IMR-90 (cell line): ENCODE measurements at regions not wholly inside any gene's neighbourhood (a gene's known extent, or its start where the extent isn't known, plus 50 kb on each side); places are given as distances from the start of the nearest gene placed in this dataset.

Experiments used
- ATAC-seq: fragments of 200-7000 bp; cut with Tn5 transposase; 2 replicates; pipeline ENCODE4 v1.9.1; 2020; ENCODE audit warnings: low read depth, mild to moderate bottlenecking, moderate library complexity
- BruUV-seq: library from RNA; stranded (reverse); fragments of 400-500 nt; replicated peaks from 2 replicates; lab custom pipeline; 2021; lab: Mats Ljungman, UMichigan
- CTCF ChIA-PET: fragments of 300-600 bp; formaldehyde crosslinking; extraction: SDS; loops from one replicate; lab custom pipeline; 2021; ENCODE audit warnings: antibody characterized with exemption; lab: Yijun Ruan, JAX
- POLR2A ChIA-PET: fragments of 300-600 bp; sonication (Branson Sonifier 250); formaldehyde crosslinking; loops from one replicate; lab custom pipeline; 2022; ENCODE audit warnings: antibody characterized with exemption; ENCODE audit not compliant: unreplicated experiment; lab: Charles Lee
- DNase-seq: peaks from one replicate; pipeline ENCODE4 v3.0.0; 2013
- H2AFZ ChIP-seq: replicated peaks from 2 replicates; pipeline ENCODE3; 2013; ENCODE audit warnings: low read length, mild to moderate bottlenecking; ENCODE audit not compliant: poor library complexity
- H2AK5ac ChIP-seq: 2 replicates; pipeline ENCODE4 v1.6.1; 2013; ENCODE audit warnings: low read depth, low read length, inconsistent platforms
- H2AK9ac ChIP-seq: replicated peaks from 2 replicates; pipeline ENCODE3; 2013; ENCODE audit warnings: mild to moderate bottlenecking, low read depth, low read length, moderate library complexity; ENCODE audit not compliant: poor library complexity
- H2BK120ac ChIP-seq: 2 replicates; pipeline ENCODE4 v1.6.1; 2013; ENCODE audit warnings: low read depth, low read length, inconsistent platforms
- H2BK15ac ChIP-seq: 3 replicates; pipeline ENCODE4 v1.6.1; 2013; ENCODE audit warnings: low read depth, low read length, inconsistent platforms
- H2BK20ac ChIP-seq: 2 replicates; pipeline ENCODE4 v1.6.1; 2013; ENCODE audit warnings: low read depth, mild to moderate bottlenecking, inconsistent platforms, low read length, moderate library complexity
- H2BK5ac ChIP-seq: 2 replicates; pipeline ENCODE4 v1.6.1; 2013; ENCODE audit warnings: mild to moderate bottlenecking, low read depth, low read length, inconsistent platforms; ENCODE audit not compliant: poor library complexity, severe bottlenecking
- H3K14ac ChIP-seq: replicated peaks from 2 replicates; pipeline ENCODE4 v1.6.1; 2013; ENCODE audit warnings: low read depth, low read length, inconsistent platforms
- H3K18ac ChIP-seq: 2 replicates; pipeline ENCODE4 v1.6.1; 2013; ENCODE audit warnings: low read depth, low read length, control low read depth
- H3K23ac ChIP-seq: 2 replicates; pipeline ENCODE4 v1.6.1; 2013; ENCODE audit warnings: low read depth, low read length, inconsistent platforms
- H3K27ac ChIP-seq: 2 replicates; pipeline ENCODE4 v1.5.1; 2013; ENCODE audit warnings: mild to moderate bottlenecking, control low read depth, low read length; ENCODE audit not compliant: insufficient read depth
- H3K27me3 ChIP-seq: 2 replicates; pipeline ENCODE4 v1.6.1; 2013; ENCODE audit warnings: low read length; ENCODE audit not compliant: control insufficient read depth, insufficient read depth
- H3K36me3 ChIP-seq: 2 replicates; pipeline ENCODE4 v1.6.1; 2013; ENCODE audit warnings: low read length, mixed read lengths; ENCODE audit not compliant: control insufficient read depth, insufficient read depth
- H3K4ac ChIP-seq: 2 replicates; pipeline ENCODE4 v1.6.1; 2013; ENCODE audit warnings: low read depth, low read length, inconsistent platforms
- H3K4me1 ChIP-seq: 2 replicates; pipeline ENCODE4 v1.6.1; 2013; ENCODE audit warnings: low read length, mixed read lengths; ENCODE audit not compliant: control insufficient read depth, insufficient read depth
- H3K4me2 ChIP-seq: 2 replicates; pipeline ENCODE4 v1.6.1; 2013; ENCODE audit warnings: low read depth, mild to moderate bottlenecking, control low read depth, low read length, moderate library complexity
- H3K4me3 ChIP-seq: 2 replicates; pipeline ENCODE4 v1.5.1; 2013; ENCODE audit warnings: low read depth, mild to moderate bottlenecking, control low read depth, low read length, moderate library complexity; ENCODE audit not compliant: insufficient read depth
- H3K56ac ChIP-seq: 2 replicates; pipeline ENCODE4 v1.6.1; 2013; ENCODE audit warnings: low read length, inconsistent platforms; ENCODE audit not compliant: insufficient read depth; ENCODE audit errors: extremely low read depth
- H3K79me1 ChIP-seq, 2 experiments: 2 replicates each; pipeline ENCODE4 v1.6.1; 2013; ENCODE audit warnings: low read length in 2 of 2, inconsistent platforms in 1 of 2, low read depth in 1 of 2
- H3K9ac ChIP-seq: 2 replicates; pipeline ENCODE4 v1.6.1; 2013; ENCODE audit warnings: low read depth, low read length, control low read depth
- H3K9me1 ChIP-seq: 2 replicates; pipeline ENCODE4 v1.6.1; 2013; ENCODE audit warnings: low read length, inconsistent platforms; ENCODE audit not compliant: insufficient read depth
- H3K9me3 ChIP-seq: 2 replicates; pipeline ENCODE4 v1.6.1; 2013; ENCODE audit warnings: low read length; ENCODE audit not compliant: control insufficient read depth, insufficient read depth
- H4K20me1 ChIP-seq: 2 replicates; pipeline ENCODE4 v1.6.1; 2013; ENCODE audit warnings: low read length, inconsistent platforms; ENCODE audit not compliant: insufficient read depth
- H4K5ac ChIP-seq: 2 replicates; pipeline ENCODE4 v1.6.1; 2013; ENCODE audit warnings: mild to moderate bottlenecking, low read depth, low read length, control low read depth
- H4K8ac ChIP-seq, 2 experiments: 2 replicates each; pipeline ENCODE4 v1.6.1; 2013; ENCODE audit warnings: low read depth in 2 of 2, low read length in 2 of 2, control low read depth in 1 of 2, inconsistent platforms in 1 of 2
- H4K91ac ChIP-seq: 2 replicates; pipeline ENCODE4 v1.6.1; 2013; ENCODE audit warnings: low read depth, low read length, inconsistent platforms; ENCODE audit not compliant: insufficient read depth
- CHD1 ChIP-seq: IDR thresholded peaks from 2 replicates; pipeline ENCODE4 v1.6.1; 2012; ENCODE audit warnings: low read depth, low read length, improper control_type of control experiment
- ELK1 ChIP-seq: fragments of 150-350 bp; IDR thresholded peaks from 2 replicates; pipeline ENCODE4 v1.6.1; 2016; ENCODE audit warnings: low read depth, mild to moderate bottlenecking, low read length, moderate library complexity, borderline replicate concordance
- FOS ChIP-seq: fragments of 150-350 bp; IDR thresholded peaks from 2 replicates; pipeline ENCODE4 v1.6.1; 2016; ENCODE audit warnings: low read depth, low read length
- MAFK ChIP-seq: IDR thresholded peaks from 2 replicates; pipeline ENCODE4 v1.6.1; 2012; ENCODE audit warnings: low read depth, low read length, improper control_type of control experiment
- MAZ ChIP-seq: IDR thresholded peaks from 2 replicates; pipeline ENCODE4 v1.6.1; 2012; ENCODE audit warnings: low read depth, mild to moderate bottlenecking, low read length, improper control_type of control experiment, moderate library complexity, borderline replicate concordance
- POLR2A ChIP-seq: IDR thresholded peaks from 2 replicates; pipeline ENCODE4 v1.6.1; 2012; ENCODE audit warnings: mild to moderate bottlenecking, low read depth, low read length
- RAD21 ChIP-seq: IDR thresholded peaks from 2 replicates; pipeline ENCODE4 v1.6.1; 2012; ENCODE audit warnings: low read length, improper control_type of control experiment
- RCOR1 ChIP-seq: IDR thresholded peaks from 2 replicates; pipeline ENCODE4 v1.6.1; 2012; ENCODE audit warnings: mild to moderate bottlenecking, low read length, improper control_type of control experiment; ENCODE audit not compliant: insufficient replicate concordance
- RFX5 ChIP-seq: IDR thresholded peaks from 2 replicates; pipeline ENCODE4 v1.8.0; 2012; ENCODE audit warnings: low read depth, mild to moderate bottlenecking, low read length, moderate library complexity
- SMC3 ChIP-seq: fragments of 150-350 bp; IDR thresholded peaks from 2 replicates; pipeline ENCODE4 v1.6.1; 2016; ENCODE audit warnings: low read depth, mild to moderate bottlenecking, antibody characterized with exemption, low read length, moderate library complexity
- WGBS, 2 experiments: methylation state at CpG; one replicate each; pipeline versions ENCODE4 v1.1.5 to v1.1.7; 2013; ENCODE audit warnings: missing lambda C conversion rate in 2 of 2; ENCODE audit not compliant: insufficient read length in 1 of 2; ENCODE audit errors: extremely low coverage in 2 of 2; 5-methylcytosine and 5-hydroxymethylcytosine counted together
- dilution Hi-C: fragments of 300-500 bp; cut with HindIII; formaldehyde crosslinking; loops from one replicate; pipeline ENCODE4 v1.14.3; 2018; ENCODE audit warnings: low sequenced_read_pairs; ENCODE audit not compliant: unreplicated experiment
- in situ Hi-C: fragments of 300-500 bp; cut with MboI; formaldehyde crosslinking; loops from 3 replicates; pipeline ENCODE4 v1.14.3; 2019; ENCODE audit warnings: low sequenced_read_pairs, inconsistent platforms, mixed read lengths
- intact Hi-C: fragments of 100-400 bp; cut with micrococcal nuclease; formaldehyde crosslinking; loops from 2 replicates; pipeline ENCODE4 v1.10.0; 2022

DNA sequence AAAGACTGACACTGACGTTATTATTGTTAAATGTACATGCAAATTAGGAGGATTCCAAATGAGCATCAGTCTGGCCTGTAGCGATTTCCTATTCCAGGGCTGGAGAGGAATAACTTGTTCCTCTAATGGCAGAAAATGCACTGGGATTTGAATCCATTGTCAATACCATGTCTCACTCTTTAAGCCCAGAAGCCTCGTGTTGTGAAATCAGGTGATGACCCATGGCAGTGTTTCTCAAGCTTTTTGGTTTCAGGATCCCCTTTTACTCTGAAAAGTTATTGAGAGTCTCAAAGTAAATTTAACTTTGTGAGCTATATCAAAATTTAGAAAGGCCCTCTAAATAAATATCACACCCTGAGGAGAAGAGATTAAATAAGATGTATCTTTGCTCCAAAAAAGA lies 279.2 kb downstream of the GALR1 start:
- TF ChIP-seq SMC3 (no peak), MAZ (no peak), MAFK (no peak), RFX5 (no peak), FOS (no peak), RAD21 (no peak), RCOR1 (no peak), ELK1 (no peak), CHD1 (no peak), POLR2A (no peak)
- no peak overlapping the region for H3K14ac ChIP-seq
- H2BK20ac ChIP-seq, result no peak overlapping the region
- H4K8ac ChIP-seq, result no peak overlapping the region
- H2AFZ ChIP-seq, result no peak overlapping the region
- H3K36me3 ChIP-seq, result no peaks in the 10 kb centered on the region
- DNase-seq (no peak), ATAC-seq (no peak)
- H3K56ac ChIP-seq, result no peak overlapping the region
- H3K4me2 ChIP-seq, result no peak overlapping the region
- ChIA-PET POLR2A (no interaction called here), CTCF (interaction anchor here (0.9 kb wide), 1 partner anchor 526 kb away, joined by 3 read pairs; no protein-coding TSS in a partner anchor)
- in situ Hi-C loops, result no loop called here
- intact Hi-C loops, result no loop called here
- no peaks in the 10 kb centered on the region for H3K79me1 ChIP-seq
- no peak overlapping the region for H3K4ac ChIP-seq
- H3K27me3 ChIP-seq, result no peaks in the 10 kb centered on the region
- no peak overlapping the region for H4K5ac ChIP-seq
- no peaks in the 10 kb centered on the region for H4K20me1 ChIP-seq
- no peak overlapping the region for H2AK9ac ChIP-seq
- dilution Hi-C loops, result no loop called here
- H2AK5ac ChIP-seq, result no peak overlapping the region
- no peak overlapping the region for H3K23ac ChIP-seq
- no TSS peak for BruUV-seq
- H3K4me1 ChIP-seq, result no peaks in the 10 kb centered on the region
- H3K9me1 ChIP-seq, result no peaks in the 10 kb centered on the region
- no peak overlapping the region for H3K9ac ChIP-seq
- H3K4me3 ChIP-seq, result no peak overlapping the region
- peaks cover 25% of the 10 kb centered on the region for H3K9me3 ChIP-seq
- no peak overlapping the region for H3K27ac ChIP-seq
- no peak overlapping the region for H3K18ac ChIP-seq
- no peak overlapping the region for H2BK15ac ChIP-seq
- no peak overlapping the region for H4K91ac ChIP-seq
- H2BK5ac ChIP-seq, result no peak overlapping the region
- WGBS, 2 experiments, result no CpG with 5 or more reads among the region's 3 CpGs
- H2BK120ac ChIP-seq, result no peak overlapping the region
